ENCODE measurements at regions not wholly inside any gene's neighbourhood (a gene's known extent, or its start where the extent isn't known, plus 50 kb on each side); places are given as distances from the start of the nearest gene placed in this dataset.

DNA sequence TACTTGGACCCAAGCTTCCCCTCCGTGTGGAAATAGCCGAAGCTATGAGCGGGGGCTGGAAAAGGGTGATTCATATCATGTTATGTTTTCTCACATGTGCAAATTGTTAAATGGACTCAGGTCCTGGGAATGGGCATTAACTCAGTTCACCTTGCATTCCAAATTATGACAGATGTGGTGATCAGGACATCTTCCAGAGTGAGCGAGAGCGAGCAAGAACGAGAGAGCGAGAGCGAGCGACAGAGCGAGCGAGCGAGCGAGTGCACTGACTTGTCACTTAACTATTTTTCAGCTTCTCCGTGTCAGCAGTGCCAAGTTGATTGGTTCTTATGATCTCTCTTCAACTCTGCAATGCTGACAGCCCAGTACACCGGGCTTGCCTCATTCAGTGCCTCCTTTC lies 437.4 kb upstream of the NRSN1 start:
- H3K4me3 ChIP-seq (ENCODE audit: low read depth, poor library complexity, severe bottlenecking) = no peak overlapping the region
- WGBS, 2 donors = 65 to 76% methylated on average over 15 of the region's 15 CpGs
- no peak for TF ChIP-seq POLR2A (IDR thresholded peaks at IDR 0.05)
- TF ChIP-seq, protein P1, sequence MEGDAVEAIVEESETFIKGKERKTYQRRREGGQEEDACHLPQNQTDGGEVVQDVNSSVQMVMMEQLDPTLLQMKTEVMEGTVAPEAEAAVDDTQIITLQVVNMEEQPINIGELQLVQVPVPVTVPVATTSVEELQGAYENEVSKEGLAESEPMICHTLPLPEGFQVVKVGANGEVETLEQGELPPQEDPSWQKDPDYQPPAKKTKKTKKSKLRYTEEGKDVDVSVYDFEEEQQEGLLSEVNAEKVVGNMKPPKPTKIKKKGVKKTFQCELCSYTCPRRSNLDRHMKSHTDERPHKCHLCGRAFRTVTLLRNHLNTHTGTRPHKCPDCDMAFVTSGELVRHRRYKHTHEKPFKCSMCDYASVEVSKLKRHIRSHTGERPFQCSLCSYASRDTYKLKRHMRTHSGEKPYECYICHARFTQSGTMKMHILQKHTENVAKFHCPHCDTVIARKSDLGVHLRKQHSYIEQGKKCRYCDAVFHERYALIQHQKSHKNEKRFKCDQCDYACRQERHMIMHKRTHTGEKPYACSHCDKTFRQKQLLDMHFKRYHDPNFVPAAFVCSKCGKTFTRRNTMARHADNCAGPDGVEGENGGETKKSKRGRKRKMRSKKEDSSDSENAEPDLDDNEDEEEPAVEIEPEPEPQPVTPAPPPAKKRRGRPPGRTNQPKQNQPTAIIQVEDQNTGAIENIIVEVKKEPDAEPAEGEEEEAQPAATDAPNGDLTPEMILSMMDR (IDR thresholded peaks at IDR 0.05) = no peak
- intact Hi-C loops (cut with DNase I; ENCODE audit: low total_unique reads) = no loop called here
- DNase-seq (ENCODE audit: low spot score in 2 of 2) = no peak

DNA sequence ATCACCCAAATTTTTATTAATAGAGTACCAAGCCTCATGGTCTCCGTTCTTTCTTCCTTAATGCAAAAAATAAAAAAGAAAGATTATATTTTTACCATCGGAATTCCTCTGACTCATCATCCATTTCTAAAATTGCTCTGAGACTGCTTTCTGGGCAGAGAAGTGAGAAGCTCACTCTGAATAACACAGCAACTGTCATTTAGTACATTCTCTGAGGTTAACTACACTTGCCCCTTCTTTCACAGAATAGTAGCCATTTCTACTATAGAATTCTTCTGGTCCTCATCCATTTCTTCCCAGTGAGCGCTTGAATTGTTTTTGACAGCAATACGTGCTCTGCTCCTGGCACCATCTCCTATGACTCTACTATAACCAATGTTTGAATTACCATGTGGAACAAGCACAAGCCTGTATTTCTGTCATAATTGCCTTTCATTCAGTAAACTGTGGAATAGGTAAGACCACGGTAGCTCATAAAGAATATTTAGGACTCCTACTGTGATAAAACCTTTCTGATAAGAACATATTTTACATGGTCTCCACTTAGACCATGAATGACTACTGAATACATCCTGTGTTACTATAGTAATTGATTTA lies 435.5 kb upstream of the NRSN1 start:
- TF ChIP-seq POLR2A (IDR thresholded peaks at IDR 0.05) = no peak
- TF ChIP-seq, protein P1 (IDR thresholded peaks at IDR 0.05) = no peak
- no peak overlapping the region for H3K4me3 ChIP-seq (ENCODE audit: low read depth, poor library complexity, severe bottlenecking)
- DNase-seq (ENCODE audit: low spot score in 2 of 2) = no peak
- intact Hi-C loops (cut with DNase I; ENCODE audit: low total_unique reads) = no loop called here
- 36 to 47% methylated on average over 5 of the region's 5 CpGs for WGBS, 2 donors

DNA sequence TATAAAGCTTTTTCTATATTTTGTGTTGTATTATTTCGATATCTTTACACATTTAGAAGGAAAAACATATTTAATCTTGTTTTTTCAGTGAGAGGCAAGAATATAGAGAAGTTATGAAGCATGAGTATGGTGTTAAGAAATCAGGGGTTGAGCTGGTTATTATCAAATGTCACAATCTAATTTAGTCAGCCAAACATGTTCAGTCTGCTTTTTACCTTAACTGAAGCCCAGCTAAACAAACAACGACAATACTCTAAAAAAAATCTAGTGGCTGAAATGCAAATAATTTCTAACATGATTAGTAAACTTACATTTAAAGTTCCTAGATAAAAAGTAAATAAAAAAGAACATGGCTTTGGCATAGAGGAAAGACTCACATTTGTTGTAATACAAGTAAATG lies 433.8 kb upstream of the NRSN1 start:
- intact Hi-C loops (cut with DNase I; ENCODE audit: low total_unique reads) = no loop called here
- TF ChIP-seq POLR2A (IDR thresholded peaks at IDR 0.05) = no peak
- TF ChIP-seq, protein P1 (IDR thresholded peaks at IDR 0.05) = no peak
- DNase-seq (ENCODE audit: low spot score in 2 of 2) = no peak
- 52 to 67% methylated on average over 2 of the region's 2 CpGs for WGBS, 2 donors
- H3K4me3 ChIP-seq (ENCODE audit: low read depth, poor library complexity, severe bottlenecking) = no peak overlapping the region

DNA sequence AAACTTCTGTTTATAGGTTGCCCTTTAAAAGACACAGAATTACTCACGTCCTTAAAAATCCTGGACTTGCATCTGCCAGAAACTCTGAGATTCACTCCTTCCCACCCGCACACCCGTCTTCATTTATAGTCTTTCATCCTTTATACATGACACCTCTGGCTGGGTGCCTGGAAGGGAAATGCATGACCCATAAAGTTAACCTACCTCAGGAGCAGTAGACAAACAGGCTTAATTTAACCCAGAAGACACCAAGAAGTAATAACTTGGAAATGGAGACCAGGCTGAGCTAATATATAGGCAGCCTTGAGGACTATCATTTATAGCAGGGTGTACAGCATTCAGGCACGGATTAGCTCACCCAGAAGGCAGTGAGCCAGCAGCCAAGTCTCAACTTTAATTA lies 429.0 kb upstream of the NRSN1 start:
- no peak for TF ChIP-seq POLR2A (IDR thresholded peaks at IDR 0.05)
- DNase-seq (ENCODE audit: low spot score in 2 of 2) = no peak
- intact Hi-C loops (cut with DNase I; ENCODE audit: low total_unique reads) = no loop called here
- WGBS, 2 donors = 18 to 25% methylated on average over 4 of the region's 4 CpGs
- H3K4me3 ChIP-seq (ENCODE audit: low read depth, poor library complexity, severe bottlenecking) = no peak overlapping the region

DNA sequence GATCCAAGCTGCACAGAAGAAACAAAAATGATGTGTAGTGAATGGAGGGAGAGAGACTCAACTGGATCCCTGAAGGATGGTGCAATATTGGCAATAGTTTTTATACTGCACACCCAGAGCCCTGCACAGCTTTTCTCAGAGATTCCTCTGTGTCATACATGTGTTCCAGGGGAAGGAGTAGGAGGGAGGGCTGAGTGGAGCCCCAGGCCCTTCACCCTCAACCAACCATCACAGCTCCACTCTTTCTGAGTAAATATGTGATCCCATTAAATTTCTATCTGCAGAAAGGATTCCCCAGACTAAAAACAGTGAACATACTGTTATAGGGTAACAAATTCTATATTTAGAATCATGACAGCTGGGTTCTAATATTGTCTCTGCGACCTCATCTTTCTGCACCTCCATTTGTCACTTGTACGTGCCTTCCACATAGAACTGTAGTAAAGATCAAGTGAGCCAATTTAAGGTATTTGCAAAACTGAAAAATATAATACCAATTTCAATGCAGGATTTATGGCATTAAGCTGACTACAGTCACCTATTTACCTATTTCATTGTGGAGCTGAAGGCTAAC lies 421.4 kb upstream of the NRSN1 start:
- H3K4me3 ChIP-seq (ENCODE audit: low read depth, poor library complexity, severe bottlenecking) = no peak overlapping the region
- intact Hi-C loops (cut with DNase I; ENCODE audit: low total_unique reads) = no loop called here
- 74 to 79% methylated on average over 2 of the region's 2 CpGs for whole genome bisulfite sequencing, 2 donors
- DNase-seq (ENCODE audit: low spot score in 2 of 2) = no peak
- no peak for TF ChIP-seq POLR2A (IDR thresholded peaks at IDR 0.05)

DNA sequence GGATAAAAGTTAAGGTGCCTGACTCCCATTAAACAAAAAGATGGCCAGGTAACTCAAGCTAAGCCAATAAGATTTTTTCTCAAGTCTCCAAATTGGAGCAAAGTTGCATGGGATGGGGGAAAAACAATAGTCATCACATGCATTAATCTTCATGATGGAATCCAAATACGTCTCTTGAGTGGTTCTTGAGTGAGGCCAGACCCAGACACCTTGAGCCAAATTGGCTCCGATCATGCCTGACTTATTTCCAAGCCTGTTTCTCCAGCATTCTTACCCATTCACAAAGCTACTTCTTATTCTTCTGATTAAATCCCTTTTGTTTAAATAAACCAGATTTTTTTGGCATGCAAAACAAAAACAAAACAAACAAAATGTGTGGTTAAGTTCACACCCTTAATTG lies 420.3 kb upstream of the NRSN1 start:
- intact Hi-C loops (cut with DNase I; ENCODE audit: low total_unique reads) = no loop called here
- 41 to 60% methylated on average over 2 of the region's 2 CpGs for WGBS, 2 donors

More for the DNA sequence above, 420.3 kb upstream of the NRSN1 start:
- no peak for DNase-seq (ENCODE audit: low spot score in 2 of 2)
- TF ChIP-seq, protein P1 (IDR thresholded peaks at IDR 0.05) = no peak
- TF ChIP-seq POLR2A (IDR thresholded peaks at IDR 0.05) = no peak
- no peak overlapping the region for H3K4me3 ChIP-seq (ENCODE audit: low read depth, poor library complexity, severe bottlenecking)
